GM06990 (cell line): ENCODE measurements at regions not wholly inside any gene's neighbourhood (a gene's known extent, or its start where the extent isn't known, plus 50 kb on each side); places are given as distances from the start of the nearest gene placed in this dataset.

ENCODE experiments used
- DNase-seq: peaks from one replicate; pipeline ENCODE4 v3.0.0-alpha.2; 2011; ENCODE audit not compliant: insufficient read length; ENCODE audit errors: extremely low read depth
- H3K27me3 ChIP-seq: replicated peaks from 2 replicates; pipeline ENCODE4 v1.6.0; 2011; ENCODE audit warnings: low read length; ENCODE audit not compliant: control insufficient read depth, insufficient read depth
- H3K36me3 ChIP-seq: 2 replicates; pipeline ENCODE4 v1.5.1; 2011; ENCODE audit warnings: low read length; ENCODE audit not compliant: control insufficient read depth, insufficient read depth
- H3K4me3 ChIP-seq: replicated peaks from 2 replicates; pipeline ENCODE4 v1.5.1; 2011; ENCODE audit warnings: low read depth, mild to moderate bottlenecking, control low read depth, low read length
- CTCF ChIP-seq: IDR thresholded peaks from 2 replicates; pipeline ENCODE4 v1.5.1; 2011; ENCODE audit warnings: low read length, control low read depth, mild to moderate bottlenecking, inconsistent platforms; ENCODE audit not compliant: insufficient read depth, poor library complexity, severe bottlenecking

- H3K4me3 ChIP-seq, result no peak overlapping the region
- no peak for DNase-seq
- no peaks in the 10 kb centered on the region for H3K36me3 ChIP-seq
- no peaks in the 10 kb centered on the region for H3K27me3 ChIP-seq
- no peak for TF ChIP-seq CTCF
Observed at GRCh38 chr3:177733936-177734335, 536.7 kb upstream of the TBL1XR1 start.

- no peaks in the 10 kb centered on the region for H3K36me3 ChIP-seq
- TF ChIP-seq CTCF, result no peak
- DNase-seq, result no peak
- no peak overlapping the region for H3K4me3 ChIP-seq
- H3K27me3 ChIP-seq, result no peaks in the 10 kb centered on the region
Observed at GRCh38 chr3:177735431-177735830, 538.1 kb upstream of the TBL1XR1 start.

- Histone ChIP-seq H3K27me3 (no peaks in the 10 kb centered on the region), H3K36me3 (no peaks in the 10 kb centered on the region), H3K4me3 (no peak overlapping the region)
- TF ChIP-seq CTCF, result no peak
- DNase-seq, result no peak
Observed at GRCh38 chr3:177739461-177739860, 542.2 kb upstream of the TBL1XR1 start.

- H3K36me3 ChIP-seq, result no peaks in the 10 kb centered on the region
- DNase-seq, result no peak
- H3K4me3 ChIP-seq, result no peak overlapping the region
- no peak for TF ChIP-seq CTCF
- H3K27me3 ChIP-seq, result no peaks in the 10 kb centered on the region
Observed at GRCh38 chr3:177740254-177740653, 543.0 kb upstream of the TBL1XR1 start.

GRCh38 chr3:177742273-177742672, 545.0 kb upstream of the TBL1XR1 start:
- Histone ChIP-seq H3K4me3 (no peak overlapping the region), H3K36me3 (no peaks in the 10 kb centered on the region), H3K27me3 (no peaks in the 10 kb centered on the region)
- TF ChIP-seq CTCF, result no peak
- DNase-seq, result peak; percentile 20

- Histone ChIP-seq H3K4me3 (no peak overlapping the region), H3K27me3 (no peaks in the 10 kb centered on the region), H3K36me3 (no peaks in the 10 kb centered on the region)
- no peak for TF ChIP-seq CTCF
- no peak for DNase-seq
Observed at GRCh38 chr3:177743173-177743890, 546.0 kb upstream of the TBL1XR1 start.
